ENCODE measurements at regions not wholly inside any gene's neighbourhood (a gene's known extent, or its start where the extent isn't known, plus 50 kb on each side); places are given as distances from the start of the nearest gene placed in this dataset.

GRCh38 chr12:47602949-47603558, 102.8 kb downstream of the RPAP3 start:
- POLR2A ChIA-PET (ENCODE audit: low non-redundant PET), result no interaction called here
- no peaks in the 10 kb centered on the region for H3K4me1 ChIP-seq (ENCODE audit: insufficient read depth, low read length, poor library complexity, severe bottlenecking)
- no peak for DNase-seq (ENCODE audit: low spot score)
- BruUV-seq (replicated peaks), result no TSS peak
- TF ChIP-seq EZH2 (IDR thresholded peaks at IDR 0.05; ENCODE audit: borderline replicate concordance, low read depth, low read length, poor library complexity, severe bottlenecking) (no peak), CTCF (conservative IDR thresholded peaks at IDR 0.05; ENCODE audit: low read depth, low read length) (no peak)
- CTCF ChIA-PET, result no interaction called here
- no peaks in the 10 kb centered on the region for H3K36me3 ChIP-seq (ENCODE audit: insufficient read depth, low read length, poor library complexity, severe bottlenecking)
- intact Hi-C loops (cut with micrococcal nuclease; ENCODE audit: unreplicated experiment), result no loop called here
- no peaks in the 10 kb centered on the region for H3K9me3 ChIP-seq (ENCODE audit: low read depth, low read length, poor library complexity, severe bottlenecking)
- no peak overlapping the region for H3K27ac ChIP-seq (ENCODE audit: low read depth, low read length, poor library complexity, severe bottlenecking)
- no peak overlapping the region for H3K4me3 ChIP-seq (ENCODE audit: low read depth, low read length, poor library complexity, severe bottlenecking)
- no peaks in the 10 kb centered on the region for H3K27me3 ChIP-seq (replicated peaks; ENCODE audit: insufficient read depth, low read depth, low read length, poor library complexity)

GRCh38 chr12:47602325-47602724, 103.5 kb downstream of the RPAP3 start:
- no peaks in the 10 kb centered on the region for H3K36me3 ChIP-seq (ENCODE audit: insufficient read depth, low read length, poor library complexity, severe bottlenecking)
- H3K9me3 ChIP-seq (ENCODE audit: low read depth, low read length, poor library complexity, severe bottlenecking), result no peaks in the 10 kb centered on the region
- no peak overlapping the region for H3K4me3 ChIP-seq (ENCODE audit: low read depth, low read length, poor library complexity, severe bottlenecking)
- H3K27ac ChIP-seq (ENCODE audit: low read depth, low read length, poor library complexity, severe bottlenecking), result no peak overlapping the region
- DNase-seq (ENCODE audit: low spot score), result no peak
- no TSS peak for BruUV-seq (replicated peaks)
- ChIA-PET CTCF (no interaction called here), POLR2A (ENCODE audit: low non-redundant PET) (no interaction called here)
- intact Hi-C loops (cut with micrococcal nuclease; ENCODE audit: unreplicated experiment), result no loop called here
- TF ChIP-seq EZH2 (IDR thresholded peaks at IDR 0.05; ENCODE audit: borderline replicate concordance, low read depth, low read length, poor library complexity, severe bottlenecking), result no peak
- no peak for TF ChIP-seq CTCF (conservative IDR thresholded peaks at IDR 0.05; ENCODE audit: low read depth, low read length)
- no peaks in the 10 kb centered on the region for H3K27me3 ChIP-seq (replicated peaks; ENCODE audit: insufficient read depth, low read depth, low read length, poor library complexity)
- no peaks in the 10 kb centered on the region for H3K4me1 ChIP-seq (ENCODE audit: insufficient read depth, low read length, poor library complexity, severe bottlenecking)

GRCh38 chr12:47601071-47601470, 104.8 kb downstream of the RPAP3 start:
- no peaks in the 10 kb centered on the region for H3K4me1 ChIP-seq (ENCODE audit: insufficient read depth, low read length, poor library complexity, severe bottlenecking)
- no peak overlapping the region for H3K4me3 ChIP-seq (ENCODE audit: low read depth, low read length, poor library complexity, severe bottlenecking)
- no peaks in the 10 kb centered on the region for H3K27me3 ChIP-seq (replicated peaks; ENCODE audit: insufficient read depth, low read depth, low read length, poor library complexity)
- intact Hi-C loops (cut with micrococcal nuclease; ENCODE audit: unreplicated experiment), result no loop called here
- ChIA-PET CTCF (no interaction called here), POLR2A (ENCODE audit: low non-redundant PET) (no interaction called here)
- no peak overlapping the region for H3K27ac ChIP-seq (ENCODE audit: low read depth, low read length, poor library complexity, severe bottlenecking)
- H3K9me3 ChIP-seq (ENCODE audit: low read depth, low read length, poor library complexity, severe bottlenecking), result no peaks in the 10 kb centered on the region
- TF ChIP-seq CTCF (conservative IDR thresholded peaks at IDR 0.05; ENCODE audit: low read depth, low read length), result no peak
- TF ChIP-seq EZH2 (IDR thresholded peaks at IDR 0.05; ENCODE audit: borderline replicate concordance, low read depth, low read length, poor library complexity, severe bottlenecking), result no peak
- DNase-seq (ENCODE audit: low spot score), result no peak
- no TSS peak for BruUV-seq (replicated peaks)
- no peaks in the 10 kb centered on the region for H3K36me3 ChIP-seq (ENCODE audit: insufficient read depth, low read length, poor library complexity, severe bottlenecking)
